Keratinocyte (primary cell): ENCODE measurements at regions not wholly inside any gene's neighbourhood (a gene's known extent, or its start where the extent isn't known, plus 50 kb on each side); places are given as distances from the start of the nearest gene placed in this dataset.

Experiments used
- DNase-seq: peaks from one replicate; pipeline ENCODE4 v3.0.0-alpha.2; 2011; ENCODE audit warnings: low read depth, missing footprints, low spot score
- FAIRE-seq: peaks from 2 replicates; lab custom pipeline; 2011; peaks lifted over from hg19 to GRCh38; lab: Jason Lieb, UNC
- H2AFZ ChIP-seq: 2 replicates; pipeline ENCODE4 v1.6.0; 2012; ENCODE audit warnings: low read length, control low read depth, inconsistent platforms; ENCODE audit not compliant: control insufficient read depth
- H3K27ac ChIP-seq: 2 replicates; pipeline ENCODE4 v1.5.1; 2011; ENCODE audit warnings: low read length; ENCODE audit not compliant: control insufficient read depth, insufficient read depth
- H3K27me3 ChIP-seq: 3 replicates; pipeline ENCODE4 v1.6.0; 2011; ENCODE audit warnings: low read length; ENCODE audit not compliant: control insufficient read depth, insufficient read depth; ENCODE audit errors: extremely low read depth
- H3K36me3 ChIP-seq, 2 experiments: 2 replicates in 1 of 2; 3 replicates in 1 of 2; pipeline ENCODE4 v1.5.1; 2011; ENCODE audit warnings: low read length in 2 of 2, mild to moderate bottlenecking in 1 of 2; ENCODE audit not compliant: control insufficient read depth in 2 of 2, insufficient read depth in 2 of 2; ENCODE audit errors: extremely low read depth in 1 of 2
- H3K4me1 ChIP-seq: 3 replicates; pipeline ENCODE4 v1.5.1; 2011; ENCODE audit warnings: low read length; ENCODE audit not compliant: control insufficient read depth, insufficient read depth; ENCODE audit errors: extremely low read depth
- H3K4me2 ChIP-seq: 3 replicates; pipeline ENCODE4 v1.6.0; 2011; ENCODE audit warnings: low read depth, low read length; ENCODE audit not compliant: control insufficient read depth, insufficient read depth; ENCODE audit errors: extremely low read depth
- H3K4me3 ChIP-seq, 3 experiments: fragments of 200-600 bp in 1 of 3; sonication (generic) in 1 of 3; 2 replicates in 2 of 3; 3 replicates in 1 of 3; pipeline ENCODE4 v1.5.1; 2011 to 2016; ENCODE audit warnings: low read length in 3 of 3, mild to moderate bottlenecking in 3 of 3, control low read depth in 2 of 3, inconsistent platforms in 1 of 3, low read depth in 1 of 3, mixed read lengths in 1 of 3, mixed run types in 1 of 3, moderate library complexity in 1 of 3; ENCODE audit not compliant: control insufficient read depth in 2 of 3, insufficient read depth in 2 of 3; ENCODE audit errors: extremely low read depth in 1 of 3
- H3K79me2 ChIP-seq: 2 replicates; pipeline ENCODE4 v1.6.0; 2012; ENCODE audit warnings: low read length; ENCODE audit not compliant: control insufficient read depth, insufficient read depth
- H3K9ac ChIP-seq: 3 replicates; pipeline ENCODE4 v1.6.0; 2011; ENCODE audit warnings: low read length; ENCODE audit not compliant: control insufficient read depth, insufficient read depth; ENCODE audit errors: extremely low read depth
- H3K9me1 ChIP-seq: 3 replicates; pipeline ENCODE4 v1.6.0; 2011; ENCODE audit warnings: low read length; ENCODE audit not compliant: control insufficient read depth, insufficient read depth; ENCODE audit errors: extremely low read depth
- H3K9me3 ChIP-seq: 2 replicates; pipeline ENCODE4 v1.5.1; 2012; ENCODE audit warnings: low read depth, low read length; ENCODE audit not compliant: control insufficient read depth
- H4K20me1 ChIP-seq: 3 replicates; pipeline ENCODE4 v1.6.0; 2011; ENCODE audit warnings: low read length; ENCODE audit not compliant: control insufficient read depth, insufficient read depth; ENCODE audit errors: extremely low read depth
- CTCF ChIP-seq, 3 experiments: IDR thresholded peaks in 1 of 3; conservative IDR thresholded peaks in 1 of 3; optimal IDR thresholded peaks in 1 of 3; 2 replicates in 2 of 3; 3 replicates in 1 of 3; pipeline versions ENCODE3 to v1.5.1; 2011; ENCODE audit warnings: low read length in 3 of 3, mild to moderate bottlenecking in 3 of 3, moderate library complexity in 2 of 3, control low read depth in 1 of 3, inconsistent platforms in 1 of 3; ENCODE audit not compliant: insufficient read depth in 2 of 3; ENCODE audit errors: extremely low read depth in 1 of 3
- EZH2 ChIP-seq: IDR thresholded peaks from one replicate; pipeline ENCODE4 v1.6.1; 2012; ENCODE audit warnings: inconsistent platforms, mild to moderate bottlenecking, low read length, moderate library complexity
- dilution Hi-C: fragments of 300-500 bp; cut with MboI; formaldehyde crosslinking; loops from one replicate; pipeline ENCODE4 v1.7.0; 2020; ENCODE audit warnings: low sequenced_read_pairs; ENCODE audit not compliant: extremely low pct_ligation_motif_present

- Histone ChIP-seq H3K4me2 (no peak overlapping the region), H3K4me3 (no peak overlapping the region), H3K79me2 (no peaks in the 10 kb centered on the region), H4K20me1 (no peaks in the 10 kb centered on the region), H3K36me3 (no peaks in the 10 kb centered on the region), H3K27me3 (no peaks in the 10 kb centered on the region), H3K27ac (no peak overlapping the region), H3K9me3 (no peaks in the 10 kb centered on the region), H3K4me1 (peaks cover 3% of the 10 kb centered on the region), H2AFZ (no peak overlapping the region), H3K9ac (no peak overlapping the region), H3K9me1 (no peaks in the 10 kb centered on the region)
- DNase-seq, result no peak
- no peak for FAIRE-seq
- dilution Hi-C loops, result no loop called here
- TF ChIP-seq EZH2 (no peak), CTCF (optimal IDR thresholded peaks at IDR 0.05 in 1 of 3, IDR thresholded peaks at IDR 0.05 in 1 of 3, conservative IDR thresholded peaks at IDR 0.05 in 1 of 3; ENCODE audit: extremely low read depth in 1 of 3, insufficient read depth in 2 of 3, low read length in 3 of 3) (no peak)
These were observed 498.3 kb downstream of the CCSER2 start for GRCh38 chr10:84826704-84827103.

DNA sequence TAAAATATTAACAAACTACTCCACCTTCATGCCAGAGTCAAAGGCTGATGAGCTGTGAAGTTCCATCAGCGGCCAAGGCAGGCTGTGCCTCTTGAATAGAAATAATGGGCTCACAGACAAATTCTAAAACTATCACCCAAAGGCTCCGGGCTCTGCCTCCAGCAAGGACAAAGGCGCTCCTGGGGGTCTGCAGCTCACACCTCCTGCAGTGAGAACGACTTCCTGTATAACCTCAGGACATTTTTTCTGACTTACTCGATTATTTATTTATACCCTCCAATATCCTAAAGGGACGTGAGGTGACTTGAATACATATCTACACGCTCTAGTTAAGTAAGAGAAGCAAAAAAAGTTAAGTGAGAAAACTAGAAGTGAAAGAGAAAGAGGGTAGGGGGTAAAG is 500.7 kb downstream of the CCSER2 start:
- Histone ChIP-seq H3K9me3 (no peaks in the 10 kb centered on the region), H3K36me3 (no peaks in the 10 kb centered on the region), H4K20me1 (no peaks in the 10 kb centered on the region), H3K4me2 (no peak overlapping the region), H2AFZ (no peak overlapping the region), H3K79me2 (no peaks in the 10 kb centered on the region), H3K27ac (no peak overlapping the region), H3K27me3 (no peaks in the 10 kb centered on the region), H3K4me1 (peaks cover 3% of the 10 kb centered on the region), H3K4me3 (no peak overlapping the region), H3K9ac (no peak overlapping the region), H3K9me1 (no peaks in the 10 kb centered on the region)
- FAIRE-seq, result no peak
- no peak for DNase-seq
- no peak for TF ChIP-seq CTCF (optimal IDR thresholded peaks at IDR 0.05 in 1 of 3, IDR thresholded peaks at IDR 0.05 in 1 of 3, conservative IDR thresholded peaks at IDR 0.05 in 1 of 3; ENCODE audit: extremely low read depth in 1 of 3, insufficient read depth in 2 of 3, low read length in 3 of 3)
- TF ChIP-seq EZH2, result no peak
- dilution Hi-C loops, result no loop called here
